ENCODE measurements at regions not wholly inside any gene's neighbourhood (a gene's known extent, or its start where the extent isn't known, plus 50 kb on each side); places are given as distances from the start of the nearest gene placed in this dataset.
A peak's percentile ranks its signal among the peaks of the same experiment; 100 is the strongest.

GRCh38 chr5:117740268-117740667 lies 1165.6 kb upstream of the SEMA6A start:
- Histone ChIP-seq H3K4me3 (no peak overlapping the region), H3K36me3 (no peaks in the 10 kb centered on the region), H3K27ac (no peak overlapping the region), H3K27me3 (no peaks in the 10 kb centered on the region), H3K4me1 (no peaks in the 10 kb centered on the region), H3K9me3 (no peaks in the 10 kb centered on the region)
- no peak for DNase-seq (ENCODE audit: extremely low spot score in 2 of 2)
- TF ChIP-seq POLR2AphosphoS5 (IDR thresholded peaks at IDR 0.05; ENCODE audit: insufficient read depth in 1 of 2, low read depth in 1 of 2), result peak in 1 of 2 donors; percentile 40
- no peak for TF ChIP-seq POLR2A (IDR thresholded peaks at IDR 0.05)
- no peak for TF ChIP-seq CTCF (IDR thresholded peaks at IDR 0.05)
- intact Hi-C loops (cut with DNase I), result no loop called here

DNA sequence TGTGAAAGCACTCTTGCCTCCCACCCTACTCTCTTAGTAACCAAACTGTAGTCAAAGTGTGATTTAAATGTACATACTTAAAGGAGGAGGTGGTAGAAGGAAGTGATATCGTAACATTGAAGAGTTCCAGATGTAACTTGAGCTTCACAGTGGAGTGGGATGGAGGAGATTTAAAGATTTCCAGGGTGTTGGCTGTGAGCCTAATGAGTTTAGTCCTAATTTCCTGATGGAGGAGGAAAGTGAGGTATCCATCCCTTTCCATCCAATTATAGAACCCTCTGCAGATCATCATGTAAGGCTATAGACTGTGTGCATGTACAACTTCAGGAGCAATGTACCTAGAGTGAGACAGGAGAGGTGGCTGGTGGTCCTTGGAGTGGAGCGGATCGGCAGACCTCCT lies 1163.9 kb upstream of the SEMA6A start:
- DNase-seq (ENCODE audit: extremely low spot score in 2 of 2), result no peak
- H3K4me1 ChIP-seq, result no peaks in the 10 kb centered on the region
- no peak overlapping the region for H3K27ac ChIP-seq
- H3K9me3 ChIP-seq, result no peaks in the 10 kb centered on the region
- TF ChIP-seq POLR2AphosphoS5 (IDR thresholded peaks at IDR 0.05; ENCODE audit: insufficient read depth in 1 of 2, low read depth in 1 of 2) (no peak), POLR2A (IDR thresholded peaks at IDR 0.05) (no peak), CTCF (IDR thresholded peaks at IDR 0.05) (no peak)
- no peaks in the 10 kb centered on the region for H3K36me3 ChIP-seq
- no peaks in the 10 kb centered on the region for H3K27me3 ChIP-seq
- no peak overlapping the region for H3K4me3 ChIP-seq
- intact Hi-C loops (cut with DNase I), result no loop called here

- no peaks in the 10 kb centered on the region for H3K36me3 ChIP-seq
- TF ChIP-seq POLR2AphosphoS5 (IDR thresholded peaks at IDR 0.05; ENCODE audit: insufficient read depth in 1 of 2, low read depth in 1 of 2) (no peak), CTCF (IDR thresholded peaks at IDR 0.05) (no peak), POLR2A (IDR thresholded peaks at IDR 0.05) (no peak)
- H3K27me3 ChIP-seq, result no peaks in the 10 kb centered on the region
- DNase-seq (ENCODE audit: extremely low spot score in 2 of 2), result no peak
- intact Hi-C loops (cut with DNase I), result no loop called here
- H3K9me3 ChIP-seq, result no peaks in the 10 kb centered on the region
- H3K4me3 ChIP-seq, result no peak overlapping the region
- no peaks in the 10 kb centered on the region for H3K4me1 ChIP-seq
- no peak overlapping the region for H3K27ac ChIP-seq
Measured at GRCh38 chr5:117736698-117737097, 1162.1 kb upstream of the SEMA6A start.

GRCh38 chr5:117734056-117734455 lies 1159.4 kb upstream of the SEMA6A start:
- H3K9me3 ChIP-seq, result no peaks in the 10 kb centered on the region
- TF ChIP-seq POLR2AphosphoS5 (IDR thresholded peaks at IDR 0.05; ENCODE audit: insufficient read depth in 1 of 2, low read depth in 1 of 2), result no peak
- no peak for TF ChIP-seq POLR2A (IDR thresholded peaks at IDR 0.05)
- no peak for TF ChIP-seq CTCF (IDR thresholded peaks at IDR 0.05)
- intact Hi-C loops (cut with DNase I), result no loop called here
- H3K27me3 ChIP-seq, result no peaks in the 10 kb centered on the region
- no peak overlapping the region for H3K4me3 ChIP-seq
- H3K36me3 ChIP-seq, result no peaks in the 10 kb centered on the region
- DNase-seq (ENCODE audit: extremely low spot score in 2 of 2), result no peak
- H3K4me1 ChIP-seq, result no peaks in the 10 kb centered on the region
- H3K27ac ChIP-seq, result no peak overlapping the region

- no peak for TF ChIP-seq POLR2AphosphoS5 (IDR thresholded peaks at IDR 0.05; ENCODE audit: insufficient read depth in 1 of 2, low read depth in 1 of 2)
- no peak for TF ChIP-seq POLR2A (IDR thresholded peaks at IDR 0.05)
- no peak for TF ChIP-seq CTCF (IDR thresholded peaks at IDR 0.05)
- no peaks in the 10 kb centered on the region for H3K36me3 ChIP-seq
- H3K4me3 ChIP-seq, result no peak overlapping the region
- no peak for DNase-seq (ENCODE audit: extremely low spot score in 2 of 2)
- intact Hi-C loops (cut with DNase I), result no loop called here
- H3K9me3 ChIP-seq, result no peaks in the 10 kb centered on the region
- no peak overlapping the region for H3K27ac ChIP-seq
- no peaks in the 10 kb centered on the region for H3K27me3 ChIP-seq
- H3K4me1 ChIP-seq, result no peaks in the 10 kb centered on the region
Measured at GRCh38 chr5:117733051-117733450, 1158.4 kb upstream of the SEMA6A start.

All from vagina (tissue), 2 donors.